ENCODE measurements at regions not wholly inside any gene's neighbourhood (a gene's known extent, or its start where the extent isn't known, plus 50 kb on each side); places are given as distances from the start of the nearest gene placed in this dataset.

- H3K4me3 ChIP-seq (ENCODE audit: low read depth, low read length), result no peak overlapping the region
- no peak for DNase-seq (ENCODE audit: low read depth)
- TF ChIP-seq CTCF (conservative IDR thresholded peaks at IDR 0.05; ENCODE audit: low read depth, low read length), result no peak
Observed at GRCh38 chr4:178165251-178165950, 723.2 kb upstream of the AGA start.

- DNase-seq (ENCODE audit: low read depth), result no peak
- H3K4me3 ChIP-seq (ENCODE audit: low read depth, low read length), result no peak overlapping the region
- no peak for TF ChIP-seq CTCF (conservative IDR thresholded peaks at IDR 0.05; ENCODE audit: low read depth, low read length)
Observed at GRCh38 chr4:178165951-178166308, 723.7 kb upstream of the AGA start.

GRCh38 chr4:178173771-178174170 is 731.5 kb upstream of the AGA start:
- no peak for TF ChIP-seq CTCF (conservative IDR thresholded peaks at IDR 0.05; ENCODE audit: low read depth, low read length)

GRCh38 chr4:178174756-178175155 is 732.5 kb upstream of the AGA start:
- no peak overlapping the region for H3K4me3 ChIP-seq (ENCODE audit: low read depth, low read length)
- TF ChIP-seq CTCF (conservative IDR thresholded peaks at IDR 0.05; ENCODE audit: low read depth, low read length), result no peak
- DNase-seq (ENCODE audit: low read depth), result no peak

More at GRCh38 chr4:178173771-178174170, 731.5 kb upstream of the AGA start:
- H3K4me3 ChIP-seq (ENCODE audit: low read depth, low read length), result no peak overlapping the region
- no peak for DNase-seq (ENCODE audit: low read depth)

- no peak for DNase-seq (ENCODE audit: low read depth)
- no peak for TF ChIP-seq CTCF (conservative IDR thresholded peaks at IDR 0.05; ENCODE audit: low read depth, low read length)
- H3K4me3 ChIP-seq (ENCODE audit: low read depth, low read length), result no peak overlapping the region
Observed at GRCh38 chr4:178185517-178185916, 743.3 kb upstream of the AGA start.

GRCh38 chr4:178192611-178193010 is 750.4 kb upstream of the AGA start:
- no peak overlapping the region for H3K4me3 ChIP-seq (ENCODE audit: low read depth, low read length)
- no peak for DNase-seq (ENCODE audit: low read depth)
- TF ChIP-seq CTCF (conservative IDR thresholded peaks at IDR 0.05; ENCODE audit: low read depth, low read length), result no peak

GRCh38 chr4:178196751-178197374 is 754.6 kb upstream of the AGA start:
- TF ChIP-seq CTCF (conservative IDR thresholded peaks at IDR 0.05; ENCODE audit: low read depth, low read length), result no peak
- DNase-seq (ENCODE audit: low read depth), result no peak
- no peak overlapping the region for H3K4me3 ChIP-seq (ENCODE audit: low read depth, low read length)

All from epithelial cell of proximal tubule (primary cell).